Stomach smooth muscle (tissue), 2 donors: ENCODE measurements at regions not wholly inside any gene's neighbourhood (a gene's known extent, or its start where the extent isn't known, plus 50 kb on each side); places are given as distances from the start of the nearest gene placed in this dataset.

Source experiments
- H3K27ac ChIP-seq: one replicate; pipeline ENCODE4 v1.7.0; 2013; ENCODE audit warnings: mild to moderate bottlenecking, low read length, inconsistent platforms
- H3K27me3 ChIP-seq, 2 donors: one replicate each; pipeline ENCODE4 v1.7.0; 2013; ENCODE audit warnings: low read length in 2 of 2; ENCODE audit not compliant: insufficient read depth in 2 of 2, control insufficient read depth in 1 of 2
- H3K36me3 ChIP-seq, 2 donors: one replicate each; pipeline ENCODE4 v1.7.0; 2013; ENCODE audit warnings: low read length in 2 of 2; ENCODE audit not compliant: control insufficient read depth in 2 of 2, insufficient read depth in 2 of 2
- H3K4me1 ChIP-seq: one replicate; pipeline ENCODE4 v1.7.0; 2013; ENCODE audit warnings: low read length; ENCODE audit not compliant: control insufficient read depth, insufficient read depth
- H3K4me3 ChIP-seq, 2 donors: one replicate each; pipeline ENCODE4 v1.7.0; 2013; ENCODE audit warnings: low read length in 2 of 2
- H3K9ac ChIP-seq, 2 donors: one replicate each; pipeline ENCODE4 v1.7.0; 2013; ENCODE audit warnings: low read length in 2 of 2, mild to moderate bottlenecking in 1 of 2
- H3K9me3 ChIP-seq, 2 donors: one replicate each; pipeline ENCODE4 v1.7.0; 2013; ENCODE audit warnings: low read length in 2 of 2; ENCODE audit not compliant: control insufficient read depth in 2 of 2
- donor health status: healthy.
- donor health status: Pancreatic carcinoma.

GRCh38 chr2:147541314-147541713, 303.5 kb upstream of the ACVR2A start:
- H3K9ac ChIP-seq, result no peak overlapping the region
- H3K27me3 ChIP-seq, result no peaks in the 10 kb centered on the region
- H3K4me3 ChIP-seq, result no peak overlapping the region
- no peaks in the 10 kb centered on the region for H3K9me3 ChIP-seq
- H3K4me1 ChIP-seq, result no peaks in the 10 kb centered on the region
- no peaks in the 10 kb centered on the region for H3K36me3 ChIP-seq
- no peak overlapping the region for H3K27ac ChIP-seq

- no peaks in the 10 kb centered on the region for H3K36me3 ChIP-seq
- no peak overlapping the region for H3K9ac ChIP-seq
- no peaks in the 10 kb centered on the region for H3K27me3 ChIP-seq
- H3K4me3 ChIP-seq, result no peak overlapping the region
- H3K4me1 ChIP-seq, result no peaks in the 10 kb centered on the region
- H3K27ac ChIP-seq, result no peak overlapping the region
- no peaks in the 10 kb centered on the region for H3K9me3 ChIP-seq
These were observed 306.0 kb upstream of the ACVR2A start for GRCh38 chr2:147538821-147539220.

- Histone ChIP-seq H3K27ac (no peak overlapping the region), H3K27me3 (no peaks in the 10 kb centered on the region), H3K4me3 (no peak overlapping the region), H3K4me1 (no peaks in the 10 kb centered on the region), H3K36me3 (no peaks in the 10 kb centered on the region), H3K9me3 (no peaks in the 10 kb centered on the region), H3K9ac (no peak overlapping the region)
These were observed 306.7 kb upstream of the ACVR2A start for GRCh38 chr2:147538088-147538487.

- peaks cover 3% of the 10 kb centered on the region for H3K4me1 ChIP-seq
- no peaks in the 10 kb centered on the region for H3K36me3 ChIP-seq
- H3K9me3 ChIP-seq, result no peaks in the 10 kb centered on the region
- H3K9ac ChIP-seq, result no peak overlapping the region
- no peaks in the 10 kb centered on the region for H3K27me3 ChIP-seq
- no peak overlapping the region for H3K27ac ChIP-seq
- no peak overlapping the region for H3K4me3 ChIP-seq
These were observed 313.6 kb upstream of the ACVR2A start for GRCh38 chr2:147531269-147531668.

GRCh38 chr2:147530033-147530432, 314.8 kb upstream of the ACVR2A start:
- no peaks in the 10 kb centered on the region for H3K27me3 ChIP-seq
- no peak overlapping the region for H3K4me3 ChIP-seq
- H3K9me3 ChIP-seq, result no peaks in the 10 kb centered on the region
- H3K27ac ChIP-seq, result no peak overlapping the region
- H3K4me1 ChIP-seq, result peaks cover 3% of the 10 kb centered on the region
- H3K36me3 ChIP-seq, result no peaks in the 10 kb centered on the region
- H3K9ac ChIP-seq, result no peak overlapping the region

- Histone ChIP-seq H3K9ac (no peak overlapping the region), H3K4me3 (no peak overlapping the region), H3K36me3 (no peaks in the 10 kb centered on the region), H3K27me3 (no peaks in the 10 kb centered on the region), H3K4me1 (no peaks in the 10 kb centered on the region), H3K27ac (no peak overlapping the region), H3K9me3 (no peaks in the 10 kb centered on the region)
These were observed 318.9 kb upstream of the ACVR2A start for GRCh38 chr2:147525819-147526489.

- Histone ChIP-seq H3K4me3 (no peak overlapping the region), H3K9me3 (no peaks in the 10 kb centered on the region), H3K27me3 (no peaks in the 10 kb centered on the region), H3K4me1 (no peaks in the 10 kb centered on the region), H3K27ac (no peak overlapping the region), H3K9ac (no peak overlapping the region), H3K36me3 (no peaks in the 10 kb centered on the region)
These were observed 319.9 kb upstream of the ACVR2A start for GRCh38 chr2:147524912-147525311.

GRCh38 chr2:147523415-147523814, 321.4 kb upstream of the ACVR2A start:
- Histone ChIP-seq H3K4me1 (no peaks in the 10 kb centered on the region), H3K27ac (no peak overlapping the region), H3K9ac (no peak overlapping the region), H3K36me3 (no peaks in the 10 kb centered on the region), H3K4me3 (no peak overlapping the region), H3K9me3 (no peaks in the 10 kb centered on the region), H3K27me3 (no peaks in the 10 kb centered on the region)

GRCh38 chr2:147521936-147522335, 322.9 kb upstream of the ACVR2A start:
- no peaks in the 10 kb centered on the region for H3K27me3 ChIP-seq
- no peaks in the 10 kb centered on the region for H3K36me3 ChIP-seq
- H3K4me3 ChIP-seq, result no peak overlapping the region
- H3K4me1 ChIP-seq, result no peaks in the 10 kb centered on the region
- H3K27ac ChIP-seq, result no peak overlapping the region
- H3K9me3 ChIP-seq, result no peaks in the 10 kb centered on the region
- H3K9ac ChIP-seq, result no peak overlapping the region

GRCh38 chr2:147520817-147521216, 324.0 kb upstream of the ACVR2A start:
- no peak overlapping the region for H3K27ac ChIP-seq
- H3K4me3 ChIP-seq, result no peak overlapping the region
- no peaks in the 10 kb centered on the region for H3K27me3 ChIP-seq

GRCh38 chr2:147519178-147519577, 325.7 kb upstream of the ACVR2A start:
- H3K4me1 ChIP-seq, result no peaks in the 10 kb centered on the region
- no peak overlapping the region for H3K4me3 ChIP-seq
- H3K9me3 ChIP-seq, result no peaks in the 10 kb centered on the region
- no peaks in the 10 kb centered on the region for H3K36me3 ChIP-seq
- H3K27ac ChIP-seq, result no peak overlapping the region
- no peak overlapping the region for H3K9ac ChIP-seq
- H3K27me3 ChIP-seq, result no peaks in the 10 kb centered on the region

More at GRCh38 chr2:147520817-147521216, 324.0 kb upstream of the ACVR2A start:
- H3K9me3 ChIP-seq, result no peaks in the 10 kb centered on the region
- H3K4me1 ChIP-seq, result no peaks in the 10 kb centered on the region
- H3K9ac ChIP-seq, result no peak overlapping the region
- no peaks in the 10 kb centered on the region for H3K36me3 ChIP-seq
